SK-N-SH (cell line): ENCODE measurements at regions not wholly inside any gene's neighbourhood (a gene's known extent, or its start where the extent isn't known, plus 50 kb on each side); places are given as distances from the start of the nearest gene placed in this dataset.

Experiments
- CTCF ChIP-seq: fragments of 200-600 bp; sonication (generic); IDR thresholded peaks from 2 replicates; pipeline ENCODE4 v1.6.1; 2017; ENCODE audit warnings: antibody characterized with exemption, mild to moderate bottlenecking, moderate library complexity
- EP300 ChIP-seq, 2 experiments: IDR thresholded peaks; 2 replicates each; pipeline versions ENCODE4 v1.4.0 to v1.6.1; 2012; ENCODE audit warnings: borderline replicate concordance in 1 of 2, low read depth in 1 of 2, low read length in 1 of 2
- REST ChIP-seq: IDR thresholded peaks from 2 replicates; pipeline ENCODE4 v1.6.1; 2012; ENCODE audit warnings: mild to moderate bottlenecking, low read depth, low read length, moderate library complexity

- TF ChIP-seq REST, result no peak
- TF ChIP-seq CTCF, result no peak
- no peak for TF ChIP-seq EP300 (IDR thresholded peaks at IDR 0.05; ENCODE audit: borderline replicate concordance in 1 of 2, low read depth in 1 of 2, low read length in 1 of 2)
These were observed 166.6 kb downstream of the BRD1 start for GRCh38 chr22:49660794-49661781.
